Naive thymus-derived CD4-positive, alpha-beta T cell (primary cell): ENCODE measurements at regions not wholly inside any gene's neighbourhood (a gene's known extent, or its start where the extent isn't known, plus 50 kb on each side); places are given as distances from the start of the nearest gene placed in this dataset.
"Not testable (repeated sequence)": the region's sequence is repeated elsewhere in the genome, so short reads cannot be mapped to it uniquely, and the experiment has no call there.

Experiments
- ATAC-seq: fragments of 150-1000 bp; cut with Tn5 transposase; 2 replicates; pipeline ENCODE4 v1.10.0; 2021; ENCODE audit warnings: mild to moderate bottlenecking, moderate library complexity
- CTCF ChIA-PET: fragments of 350-600 bp; sonication (Branson Sonifier 250); formaldehyde crosslinking; loops from one replicate; lab custom pipeline; 2021; ENCODE audit warnings: antibody characterized with exemption; lab: Charles Lee
- POLR2A ChIA-PET: fragments of 350-600 bp; sonication (Branson Sonifier 250); formaldehyde crosslinking; loops from one replicate; lab custom pipeline; 2021; ENCODE audit warnings: antibody characterized with exemption, inconsistent platforms; lab: Charles Lee
- DNase-seq, 9 donors: peaks; one replicate each; pipeline versions ENCODE4 v3.0.0 to v3.0.0-alpha.2; 2020 to 2022; ENCODE audit warnings: mixed read lengths in 1 of 9
- H3K27ac ChIP-seq: one replicate; pipeline ENCODE4 v1.7.0; 2013; ENCODE audit warnings: mild to moderate bottlenecking, low read depth, low read length, moderate library complexity
- H3K27me3 ChIP-seq, 2 donors: one replicate each; pipeline ENCODE4 v1.7.0; 2013; ENCODE audit warnings: low read length in 2 of 2, mild to moderate bottlenecking in 2 of 2, moderate library complexity in 2 of 2; ENCODE audit not compliant: control insufficient read depth in 2 of 2, insufficient read depth in 2 of 2
- H3K36me3 ChIP-seq, 3 experiments: 1 replicate in 2 of 3; 2 replicates in 1 of 3; pipeline ENCODE4 v1.7.0; 2013; ENCODE audit warnings: low read length in 3 of 3, mild to moderate bottlenecking in 3 of 3, moderate library complexity in 1 of 3; ENCODE audit not compliant: insufficient read depth in 3 of 3, control insufficient read depth in 2 of 3
- H3K4me1 ChIP-seq, 2 donors: one replicate each; pipeline ENCODE4 v1.7.0; 2013; ENCODE audit warnings: low read length in 2 of 2, mild to moderate bottlenecking in 2 of 2, moderate library complexity in 1 of 2; ENCODE audit not compliant: control insufficient read depth in 2 of 2, insufficient read depth in 2 of 2
- H3K4me3 ChIP-seq: 2 replicates; pipeline ENCODE4 v1.7.0; 2013; ENCODE audit warnings: mild to moderate bottlenecking, low read length
- H3K9me3 ChIP-seq, 3 experiments: 1 replicate in 2 of 3; 2 replicates in 1 of 3; pipeline ENCODE4 v1.7.0; 2013; ENCODE audit warnings: low read length in 3 of 3; ENCODE audit not compliant: control insufficient read depth in 2 of 3
- H3K27ac Mint-ChIP-seq, 9 donors: one replicate each; pipeline ENCODE4 v1.8.0; 2020 to 2022; ENCODE audit warnings: mixed read lengths in 9 of 9, mild to moderate bottlenecking in 8 of 9, moderate library complexity in 5 of 9, inconsistent platforms in 2 of 9
- H3K27me3 Mint-ChIP-seq, 5 donors: one replicate each; pipeline ENCODE4 v1.8.0; 2021 to 2022; ENCODE audit warnings: mixed read lengths in 5 of 5, mild to moderate bottlenecking in 1 of 5
- H3K36me3 Mint-ChIP-seq, 5 donors: one replicate each; pipeline ENCODE4 v1.8.0; 2020 to 2022; ENCODE audit warnings: mixed read lengths in 5 of 5, mild to moderate bottlenecking in 3 of 5, inconsistent platforms in 1 of 5
- H3K4me1 Mint-ChIP-seq, 7 donors: one replicate each; pipeline ENCODE4 v1.8.0; 2020 to 2022; ENCODE audit warnings: mixed read lengths in 7 of 7, mild to moderate bottlenecking in 3 of 7, inconsistent platforms in 1 of 7
- H3K4me3 Mint-ChIP-seq, 10 donors: one replicate each; pipeline ENCODE4 v1.8.0; 2020 to 2022; ENCODE audit warnings: mild to moderate bottlenecking in 10 of 10, mixed read lengths in 10 of 10, moderate library complexity in 6 of 10, inconsistent platforms in 2 of 10
- H3K9me3 Mint-ChIP-seq, 11 donors: one replicate each; pipeline ENCODE4 v1.8.0; 2020 to 2022; ENCODE audit warnings: mixed read lengths in 11 of 11, mild to moderate bottlenecking in 4 of 11, inconsistent platforms in 1 of 11, moderate library complexity in 1 of 11
- intact Hi-C, 2 donors: fragments of 100-400 bp; cut with micrococcal nuclease; formaldehyde crosslinking; loops; one replicate each; pipeline ENCODE4 v1.15.1; 2023

GRCh38 chr20:29119141-29119540, 2138.3 kb upstream of the DEFB115 start:
- no peak overlapping the region for H3K4me3 ChIP-seq
- Mint-ChIP-seq H3K4me1 (no peaks in the 10 kb centered on the region), H3K36me3 (peaks cover 0 to 7% (median 0%) of the 10 kb centered on the region in 5 donors), H3K27me3 (no peaks in the 10 kb centered on the region), H3K9me3 (peaks cover 14 to 70% (median 24%) of the 10 kb centered on the region in 11 donors), H3K27ac (no peak overlapping the region), H3K4me3 (no peak overlapping the region)
- H3K27ac ChIP-seq, result no peak overlapping the region
- H3K9me3 ChIP-seq, result peaks cover 0 to 4% (median 0%) of the 10 kb centered on the region in 3 experiments
- ChIA-PET POLR2A (no interaction called here), CTCF (no interaction called here)
- DNase-seq (no peak), ATAC-seq (no peak)
- no peaks in the 10 kb centered on the region for H3K36me3 ChIP-seq
- no peaks in the 10 kb centered on the region for H3K4me1 ChIP-seq
- intact Hi-C loops, result no loop called here
- H3K27me3 ChIP-seq, result no peaks in the 10 kb centered on the region

GRCh38 chr20:29119684-29120083, 2137.8 kb upstream of the DEFB115 start:
- H3K27me3 Mint-ChIP-seq, H3K36me3 Mint-ChIP-seq, H3K27me3 ChIP-seq, H3K4me1 Mint-ChIP-seq, H3K27ac ChIP-seq, H3K4me3 Mint-ChIP-seq, CTCF ChIA-PET, POLR2A ChIA-PET, H3K4me1 ChIP-seq, DNase-seq, H3K9me3 ChIP-seq, H3K36me3 ChIP-seq, H3K27ac Mint-ChIP-seq, H3K4me3 ChIP-seq, ATAC-seq: not testable (repeated sequence)
- H3K9me3 Mint-ChIP-seq, result peaks cover 18 to 72% (median 22%) of the 10 kb centered on the region in 11 donors
- intact Hi-C loops, result loop anchor here in 1 of 2 donors (10.0 kb wide), 1 partner anchor 765 kb away; no protein-coding TSS in a partner anchor

GRCh38 chr20:29120088-29120487, 2137.4 kb upstream of the DEFB115 start:
- H3K4me3 ChIP-seq, POLR2A ChIA-PET, H3K36me3 Mint-ChIP-seq, H3K27me3 ChIP-seq, H3K4me1 Mint-ChIP-seq, H3K4me3 Mint-ChIP-seq, H3K36me3 ChIP-seq, CTCF ChIA-PET, H3K4me1 ChIP-seq, H3K27ac ChIP-seq, DNase-seq, H3K27ac Mint-ChIP-seq, H3K27me3 Mint-ChIP-seq, H3K9me3 ChIP-seq, ATAC-seq: not testable (repeated sequence)
- intact Hi-C loops, result loop anchor here in 1 of 2 donors (10.0 kb wide), 1 partner anchor 765 kb away; no protein-coding TSS in a partner anchor
- peaks cover 20 to 72% (median 26%) of the 10 kb centered on the region in 11 donors for H3K9me3 Mint-ChIP-seq

GRCh38 chr20:29120575-29120974, 2136.9 kb upstream of the DEFB115 start:
- H3K27me3 Mint-ChIP-seq, H3K27ac Mint-ChIP-seq, CTCF ChIA-PET, POLR2A ChIA-PET, H3K4me3 ChIP-seq, H3K4me1 Mint-ChIP-seq, H3K4me1 ChIP-seq, H3K36me3 ChIP-seq, H3K27me3 ChIP-seq, H3K36me3 Mint-ChIP-seq, H3K9me3 ChIP-seq, H3K4me3 Mint-ChIP-seq, DNase-seq, H3K27ac ChIP-seq: not testable (repeated sequence)
- intact Hi-C loops, result loop anchor here in 1 of 2 donors (10.0 kb wide), 1 partner anchor 764 kb away; no protein-coding TSS in a partner anchor
- ATAC-seq, result peak; percentile 42
- peaks cover 18 to 70% (median 22%) of the 10 kb centered on the region in 11 donors for H3K9me3 Mint-ChIP-seq

- H3K4me3 Mint-ChIP-seq, H3K36me3 Mint-ChIP-seq, H3K4me3 ChIP-seq, H3K36me3 ChIP-seq, H3K27ac ChIP-seq, H3K27me3 ChIP-seq, H3K27ac Mint-ChIP-seq, H3K27me3 Mint-ChIP-seq, DNase-seq, H3K4me1 ChIP-seq, POLR2A ChIA-PET, H3K4me1 Mint-ChIP-seq, ATAC-seq, H3K9me3 ChIP-seq, CTCF ChIA-PET: not testable (repeated sequence)
- intact Hi-C loops, result loop anchor here in 1 of 2 donors (10.0 kb wide), 1 partner anchor 762 kb away; no protein-coding TSS in a partner anchor
- H3K9me3 Mint-ChIP-seq, result peaks cover 13 to 54% (median 21%) of the 10 kb centered on the region in 11 donors
Observed at GRCh38 chr20:29122784-29123183, 2134.7 kb upstream of the DEFB115 start.

- Mint-ChIP-seq H3K27ac (no peak overlapping the region), H3K4me1 (no peaks in the 10 kb centered on the region), H3K27me3 (no peaks in the 10 kb centered on the region), H3K4me3 (no peak overlapping the region), H3K36me3 (peaks cover 0 to 4% (median 0%) of the 10 kb centered on the region in 5 donors), H3K9me3 (peaks cover 12 to 45% (median 21%) of the 10 kb centered on the region in 11 donors)
- ChIA-PET POLR2A (no interaction called here), CTCF (no interaction called here)
- Histone ChIP-seq H3K4me3 (no peak overlapping the region), H3K27ac (no peak overlapping the region), H3K9me3 (peaks cover 0 to 3% (median 0%) of the 10 kb centered on the region in 3 experiments), H3K4me1 (no peaks in the 10 kb centered on the region), H3K36me3 (no peaks in the 10 kb centered on the region), H3K27me3 (no peaks in the 10 kb centered on the region)
- intact Hi-C loops, result loop anchor here in 1 of 2 donors (10.0 kb wide), 1 partner anchor 761 kb away; no protein-coding TSS in a partner anchor
- DNase-seq, result no peak
- no peak for ATAC-seq
Observed at GRCh38 chr20:29123861-29124260, 2133.6 kb upstream of the DEFB115 start.
